ENCODE measurements at regions not wholly inside any gene's neighbourhood (a gene's known extent, or its start where the extent isn't known, plus 50 kb on each side); places are given as distances from the start of the nearest gene placed in this dataset.
"Not testable (repeated sequence)": the region's sequence is repeated elsewhere in the genome, so short reads cannot be mapped to it uniquely, and the experiment has no call there.

GRCh38 chr4:134085496-134085895 is 116.1 kb downstream of the PABPC4L start:
- no peak for DNase-seq (ENCODE audit: extremely low spot score, unreplicated experiment)
- TF ChIP-seq, protein P1, sequence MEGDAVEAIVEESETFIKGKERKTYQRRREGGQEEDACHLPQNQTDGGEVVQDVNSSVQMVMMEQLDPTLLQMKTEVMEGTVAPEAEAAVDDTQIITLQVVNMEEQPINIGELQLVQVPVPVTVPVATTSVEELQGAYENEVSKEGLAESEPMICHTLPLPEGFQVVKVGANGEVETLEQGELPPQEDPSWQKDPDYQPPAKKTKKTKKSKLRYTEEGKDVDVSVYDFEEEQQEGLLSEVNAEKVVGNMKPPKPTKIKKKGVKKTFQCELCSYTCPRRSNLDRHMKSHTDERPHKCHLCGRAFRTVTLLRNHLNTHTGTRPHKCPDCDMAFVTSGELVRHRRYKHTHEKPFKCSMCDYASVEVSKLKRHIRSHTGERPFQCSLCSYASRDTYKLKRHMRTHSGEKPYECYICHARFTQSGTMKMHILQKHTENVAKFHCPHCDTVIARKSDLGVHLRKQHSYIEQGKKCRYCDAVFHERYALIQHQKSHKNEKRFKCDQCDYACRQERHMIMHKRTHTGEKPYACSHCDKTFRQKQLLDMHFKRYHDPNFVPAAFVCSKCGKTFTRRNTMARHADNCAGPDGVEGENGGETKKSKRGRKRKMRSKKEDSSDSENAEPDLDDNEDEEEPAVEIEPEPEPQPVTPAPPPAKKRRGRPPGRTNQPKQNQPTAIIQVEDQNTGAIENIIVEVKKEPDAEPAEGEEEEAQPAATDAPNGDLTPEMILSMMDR (IDR thresholded peaks at IDR 0.05) = no peak
- H3K4me3 Mint-ChIP-seq (ENCODE audit: unreplicated experiment) = no peak overlapping the region
- H3K9me3 Mint-ChIP-seq (ENCODE audit: unreplicated experiment) = peaks cover 6% of the 10 kb centered on the region
- H3K4me1 Mint-ChIP-seq (ENCODE audit: unreplicated experiment) = no peaks in the 10 kb centered on the region
- H3K36me3 Mint-ChIP-seq (ENCODE audit: unreplicated experiment) = no peaks in the 10 kb centered on the region
- H3K27me3 Mint-ChIP-seq (ENCODE audit: unreplicated experiment) = no peaks in the 10 kb centered on the region
- H3K27ac Mint-ChIP-seq (ENCODE audit: unreplicated experiment) = no peak overlapping the region

- H3K4me3 Mint-ChIP-seq (ENCODE audit: unreplicated experiment); H3K27me3 Mint-ChIP-seq (ENCODE audit: unreplicated experiment); H3K9me3 Mint-ChIP-seq (ENCODE audit: unreplicated experiment); H3K4me1 Mint-ChIP-seq (ENCODE audit: unreplicated experiment); H3K27ac Mint-ChIP-seq (ENCODE audit: unreplicated experiment); H3K36me3 Mint-ChIP-seq (ENCODE audit: unreplicated experiment); DNase-seq (ENCODE audit: extremely low spot score, unreplicated experiment): not testable (repeated sequence)
These were observed 122.5 kb downstream of the PABPC4L start for GRCh38 chr4:134079085-134079484.

- no peak for DNase-seq (ENCODE audit: extremely low spot score, unreplicated experiment)
- TF ChIP-seq, protein P1 (IDR thresholded peaks at IDR 0.05) = no peak
- H3K4me1 Mint-ChIP-seq (ENCODE audit: unreplicated experiment) = no peaks in the 10 kb centered on the region
- H3K27ac Mint-ChIP-seq (ENCODE audit: unreplicated experiment) = no peak overlapping the region
- H3K36me3 Mint-ChIP-seq (ENCODE audit: unreplicated experiment) = no peaks in the 10 kb centered on the region
- no peaks in the 10 kb centered on the region for H3K27me3 Mint-ChIP-seq (ENCODE audit: unreplicated experiment)
- H3K9me3 Mint-ChIP-seq (ENCODE audit: unreplicated experiment) = no peaks in the 10 kb centered on the region
- no peak overlapping the region for H3K4me3 Mint-ChIP-seq (ENCODE audit: unreplicated experiment)
These were observed 123.2 kb downstream of the PABPC4L start for GRCh38 chr4:134078230-134078914.

DNA sequence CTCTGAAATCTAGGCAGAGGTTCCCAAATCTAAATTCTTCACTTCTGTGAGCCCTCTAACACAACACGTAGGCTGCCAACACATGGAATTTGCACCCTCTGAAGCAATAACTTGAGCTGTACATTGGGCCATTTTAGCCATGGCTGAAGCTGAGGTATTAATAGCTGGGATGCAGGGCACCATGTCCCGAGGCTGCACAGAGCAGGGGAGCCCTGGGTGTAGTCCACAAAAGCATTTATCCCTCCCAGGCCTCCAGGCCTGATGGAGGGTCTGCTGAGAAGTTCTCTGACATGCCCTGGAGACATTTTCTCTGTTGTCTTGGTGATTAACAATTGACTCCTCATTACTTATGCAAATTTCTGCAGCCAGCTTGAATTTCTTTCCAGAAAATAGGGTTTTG is 127.9 kb downstream of the PABPC4L start:
- no peaks in the 10 kb centered on the region for H3K27me3 Mint-ChIP-seq (ENCODE audit: unreplicated experiment)
- H3K9me3 Mint-ChIP-seq (ENCODE audit: unreplicated experiment) = no peaks in the 10 kb centered on the region
- H3K27ac Mint-ChIP-seq (ENCODE audit: unreplicated experiment) = no peak overlapping the region
- H3K4me1 Mint-ChIP-seq (ENCODE audit: unreplicated experiment) = no peaks in the 10 kb centered on the region
- DNase-seq (ENCODE audit: extremely low spot score, unreplicated experiment) = no peak
- TF ChIP-seq, protein P1 (IDR thresholded peaks at IDR 0.05) = no peak
- no peaks in the 10 kb centered on the region for H3K36me3 Mint-ChIP-seq (ENCODE audit: unreplicated experiment)
- H3K4me3 Mint-ChIP-seq (ENCODE audit: unreplicated experiment) = no peak overlapping the region

GRCh38 chr4:134072137-134072536 is 129.5 kb downstream of the PABPC4L start:
- H3K4me1 Mint-ChIP-seq (ENCODE audit: unreplicated experiment) = no peaks in the 10 kb centered on the region
- DNase-seq (ENCODE audit: extremely low spot score, unreplicated experiment) = no peak
- H3K27ac Mint-ChIP-seq (ENCODE audit: unreplicated experiment) = no peak overlapping the region
- H3K9me3 Mint-ChIP-seq (ENCODE audit: unreplicated experiment) = no peaks in the 10 kb centered on the region
- no peaks in the 10 kb centered on the region for H3K36me3 Mint-ChIP-seq (ENCODE audit: unreplicated experiment)
- no peaks in the 10 kb centered on the region for H3K27me3 Mint-ChIP-seq (ENCODE audit: unreplicated experiment)
- TF ChIP-seq, protein P1 (IDR thresholded peaks at IDR 0.05) = no peak
- H3K4me3 Mint-ChIP-seq (ENCODE audit: unreplicated experiment) = no peak overlapping the region

Data from osteocyte (in vitro differentiated cells).